AG04450 (cell line): ENCODE measurements at regions not wholly inside any gene's neighbourhood (a gene's known extent, or its start where the extent isn't known, plus 50 kb on each side); places are given as distances from the start of the nearest gene placed in this dataset.

ENCODE experiments used
- CTCF ChIA-PET: fragments of 300-600, 350-600 bp; formaldehyde crosslinking; extraction: SDS; loops from one replicate; lab custom pipeline; 2022; ENCODE audit warnings: antibody characterized with exemption, inconsistent platforms; lab: Charles Lee
- POLR2A ChIA-PET: fragments of 350-600 bp; formaldehyde crosslinking; extraction: SDS; loops from one replicate; lab custom pipeline; 2021; ENCODE audit warnings: antibody characterized with exemption, inconsistent platforms; lab: Yijun Ruan, JAX
- DNase-seq: peaks from one replicate; pipeline ENCODE4 v3.0.0-alpha.2; 2011; ENCODE audit warnings: low read depth, low spot score
- H3K27ac ChIP-seq: one replicate; pipeline ENCODE4 v1.5.1; 2012; ENCODE audit warnings: low read depth, low read length, control low read depth
- H3K27me3 ChIP-seq: one replicate; pipeline ENCODE4 v1.6.0; 2012; ENCODE audit warnings: low read length; ENCODE audit not compliant: control insufficient read depth, insufficient read depth
- H3K4me3 ChIP-seq: 2 replicates; pipeline ENCODE4 v1.5.1; 2011; ENCODE audit warnings: mild to moderate bottlenecking, low read depth, low read length, control low read depth
- H3K9me3 ChIP-seq: 2 replicates; pipeline ENCODE4 v1.5.1; 2012; ENCODE audit warnings: low read length; ENCODE audit not compliant: control insufficient read depth, insufficient read depth
- TF ChIP-seq, protein P1 (sequence below): IDR thresholded peaks from 2 replicates; pipeline ENCODE4 v1.5.1; 2011; ENCODE audit warnings: low read depth, low read length, control low read depth, inconsistent platforms

DNA sequence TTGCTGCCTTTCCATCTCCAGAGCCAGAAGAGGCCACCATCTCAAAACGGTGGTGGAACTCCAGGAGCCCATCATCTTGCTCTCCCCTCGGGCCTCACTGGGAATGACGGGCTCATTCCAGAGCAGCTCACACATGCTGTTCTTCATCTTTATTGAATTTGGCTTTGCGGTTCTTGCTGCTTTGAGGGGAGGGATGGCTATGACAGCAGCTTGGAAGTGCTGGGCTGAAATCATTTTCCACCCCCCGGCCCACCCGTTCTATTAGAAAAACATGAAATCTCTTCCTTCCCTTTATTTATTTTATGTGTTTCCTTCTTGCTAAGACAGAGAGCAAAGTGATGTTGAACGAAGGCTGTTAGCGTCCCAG, 149.8 kb upstream of the RPL38 start:
- POLR2A ChIA-PET: no interaction called here
- CTCF ChIA-PET: no interaction called here
- TF ChIP-seq, protein P1, sequence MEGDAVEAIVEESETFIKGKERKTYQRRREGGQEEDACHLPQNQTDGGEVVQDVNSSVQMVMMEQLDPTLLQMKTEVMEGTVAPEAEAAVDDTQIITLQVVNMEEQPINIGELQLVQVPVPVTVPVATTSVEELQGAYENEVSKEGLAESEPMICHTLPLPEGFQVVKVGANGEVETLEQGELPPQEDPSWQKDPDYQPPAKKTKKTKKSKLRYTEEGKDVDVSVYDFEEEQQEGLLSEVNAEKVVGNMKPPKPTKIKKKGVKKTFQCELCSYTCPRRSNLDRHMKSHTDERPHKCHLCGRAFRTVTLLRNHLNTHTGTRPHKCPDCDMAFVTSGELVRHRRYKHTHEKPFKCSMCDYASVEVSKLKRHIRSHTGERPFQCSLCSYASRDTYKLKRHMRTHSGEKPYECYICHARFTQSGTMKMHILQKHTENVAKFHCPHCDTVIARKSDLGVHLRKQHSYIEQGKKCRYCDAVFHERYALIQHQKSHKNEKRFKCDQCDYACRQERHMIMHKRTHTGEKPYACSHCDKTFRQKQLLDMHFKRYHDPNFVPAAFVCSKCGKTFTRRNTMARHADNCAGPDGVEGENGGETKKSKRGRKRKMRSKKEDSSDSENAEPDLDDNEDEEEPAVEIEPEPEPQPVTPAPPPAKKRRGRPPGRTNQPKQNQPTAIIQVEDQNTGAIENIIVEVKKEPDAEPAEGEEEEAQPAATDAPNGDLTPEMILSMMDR: no peak
- DNase-seq: no peak
- no peak overlapping the region for H3K4me3 ChIP-seq
- H3K9me3 ChIP-seq: peaks cover 4% of the 10 kb centered on the region; the same call in 1 of the 2 replicates
- H3K27me3 ChIP-seq: peaks cover 3% of the 10 kb centered on the region
- H3K27ac ChIP-seq: no peak overlapping the region

DNA sequence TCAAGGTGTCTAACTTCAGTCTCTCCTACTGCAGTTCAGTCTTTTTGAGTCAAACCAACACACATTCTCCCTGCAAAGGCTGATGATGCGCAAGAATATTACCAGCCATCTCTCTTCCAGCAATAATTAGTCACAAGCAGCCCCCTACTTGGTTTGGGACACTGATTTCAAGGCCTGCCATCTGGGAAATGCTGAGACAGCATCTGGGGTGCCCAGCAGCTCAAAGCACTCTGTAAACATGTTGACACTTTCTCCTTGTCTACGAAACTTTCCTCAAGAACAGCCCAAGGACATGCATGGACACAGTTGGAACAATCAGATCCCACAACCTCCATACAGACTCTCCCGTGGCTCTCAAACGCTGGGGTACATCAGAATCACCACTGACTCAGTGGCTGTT, 149.2 kb upstream of the RPL38 start:
- Histone ChIP-seq H3K9me3 (peaks cover 4% of the 10 kb centered on the region; the same call in 1 of the 2 replicates), H3K4me3 (no peak overlapping the region), H3K27me3 (peaks cover 3% of the 10 kb centered on the region), H3K27ac (no peak overlapping the region)
- ChIA-PET POLR2A (no interaction called here), CTCF (no interaction called here)
- TF ChIP-seq, protein P1: no peak
- no peak for DNase-seq

DNA sequence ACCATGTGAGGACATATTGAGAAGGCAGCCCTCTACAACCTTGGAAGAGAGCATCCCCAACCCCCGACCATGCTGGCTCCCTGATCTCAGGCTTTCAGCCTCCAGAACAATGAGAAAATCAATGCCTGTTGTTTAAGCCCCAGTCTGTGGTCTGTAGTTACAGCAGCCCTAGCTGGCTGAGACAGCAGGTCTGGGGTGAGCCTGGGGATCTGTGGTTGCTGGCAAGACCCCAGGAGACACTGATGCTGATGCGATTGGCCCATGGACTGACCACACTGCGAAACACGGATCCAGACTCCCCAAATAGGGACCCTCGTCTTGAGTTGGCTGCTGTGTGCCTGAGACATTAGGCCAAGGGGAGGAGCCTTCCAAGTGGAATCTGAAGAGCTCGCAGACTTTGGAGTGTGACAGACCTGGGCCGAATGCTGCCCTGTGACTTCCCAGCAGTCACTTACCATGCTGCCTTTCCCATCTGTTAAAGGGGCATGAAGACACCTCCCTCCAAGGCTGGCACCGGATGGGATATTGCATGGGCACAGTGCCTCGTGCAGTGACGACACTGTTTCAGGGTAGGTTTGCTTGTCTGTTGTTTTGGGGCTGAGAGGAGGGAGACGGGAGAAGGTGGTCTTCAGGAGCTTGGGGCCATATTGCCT, 147.8 kb upstream of the RPL38 start:
- Histone ChIP-seq H3K4me3 (no peak overlapping the region), H3K9me3 (peaks cover 4% of the 10 kb centered on the region; the same call in 1 of the 2 replicates), H3K27me3 (no peaks in the 10 kb centered on the region), H3K27ac (no peak overlapping the region)
- TF ChIP-seq, protein P1: no peak
- POLR2A ChIA-PET: no interaction called here
- CTCF ChIA-PET: no interaction called here
- DNase-seq: no peak

DNA sequence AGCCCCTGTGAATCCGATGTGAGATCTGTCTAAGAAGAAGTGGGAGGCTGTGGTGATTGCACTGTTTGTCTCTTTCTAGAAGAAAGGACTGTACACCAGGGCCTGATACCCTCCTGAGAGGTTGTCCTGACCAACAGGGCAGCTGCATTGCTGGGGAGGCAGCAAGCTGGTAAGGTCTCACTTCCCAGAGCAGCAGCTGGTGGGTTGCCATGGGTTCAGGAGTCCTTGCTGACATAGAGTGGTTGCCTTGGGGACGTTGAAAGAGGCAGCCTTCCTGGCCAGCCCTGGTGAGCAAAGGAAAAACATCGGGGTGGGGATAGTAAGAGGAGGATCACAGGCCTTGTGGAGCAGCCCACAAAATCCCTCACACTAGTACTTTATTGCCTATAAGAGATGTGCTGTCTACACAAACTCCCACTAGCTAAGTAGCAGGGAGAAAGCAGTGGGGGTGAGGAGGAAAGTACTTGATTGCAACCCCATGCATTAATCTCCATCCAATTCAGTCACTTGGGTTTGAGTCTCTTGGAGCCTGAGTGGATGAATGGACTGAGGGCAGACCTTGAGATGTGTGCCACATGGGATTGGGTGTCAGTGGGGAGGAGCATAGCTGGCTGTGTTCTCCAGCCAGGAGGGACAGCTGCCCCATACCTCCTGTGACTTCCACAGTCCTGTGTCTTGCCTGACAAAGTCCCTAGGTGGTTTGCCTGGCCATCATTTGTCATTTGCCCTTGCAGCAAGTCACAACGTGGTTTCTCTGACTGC, 143.8 kb upstream of the RPL38 start:
- ChIA-PET CTCF (no interaction called here), POLR2A (no interaction called here)
- DNase-seq: no peak
- TF ChIP-seq, protein P1: no peak
- Histone ChIP-seq H3K27me3 (no peaks in the 10 kb centered on the region), H3K27ac (no peak overlapping the region), H3K4me3 (no peak overlapping the region), H3K9me3 (peaks cover 6% of the 10 kb centered on the region)

DNA sequence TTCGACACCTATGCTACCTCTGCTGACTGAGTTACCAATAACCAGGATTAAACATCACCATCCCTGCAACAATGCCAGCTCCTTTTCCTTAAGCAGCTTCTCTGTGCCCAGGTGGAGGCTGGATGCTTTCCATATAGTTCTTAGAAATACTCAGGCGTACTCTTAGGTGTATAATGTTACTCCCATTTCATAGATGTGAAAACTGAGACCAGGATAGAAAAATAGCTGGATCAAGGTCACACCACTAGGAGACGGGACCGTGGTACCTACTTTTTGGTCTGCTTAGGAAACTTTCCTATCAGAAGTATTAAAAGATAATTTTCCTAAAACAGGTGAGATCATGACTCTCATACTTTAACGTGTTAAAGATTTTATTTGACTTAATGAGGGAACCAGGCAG, 141.7 kb upstream of the RPL38 start:
- ChIA-PET CTCF (no interaction called here), POLR2A (no interaction called here)
- H3K9me3 ChIP-seq: peaks cover 18% of the 10 kb centered on the region
- no peak for DNase-seq
- no peak overlapping the region for H3K27ac ChIP-seq
- no peak overlapping the region for H3K4me3 ChIP-seq
- H3K27me3 ChIP-seq: no peaks in the 10 kb centered on the region
- TF ChIP-seq, protein P1: no peak
